UCSD-AML1 (cell line): ENCODE measurements at regions not wholly inside any gene's neighbourhood (a gene's known extent, or its start where the extent isn't known, plus 50 kb on each side); places are given as distances from the start of the nearest gene placed in this dataset.
"Not testable (repeated sequence)": the region's sequence is repeated elsewhere in the genome, so short reads cannot be mapped to it uniquely, and the experiment has no call there.

Experiments
- DNase-seq: peaks from one replicate; lab custom pipeline; 2025; ENCODE audit not compliant: unreplicated experiment; lab: John Stamatoyannopoulos, UW

- no peak for DNase-seq
Measured at GRCh38 chr3:168801794-168802193, 706.1 kb upstream of the GOLIM4 start.

- DNase-seq = no peak
Measured at GRCh38 chr3:168796339-168796738, 700.6 kb upstream of the GOLIM4 start.

GRCh38 chr3:168794427-168794826 lies 698.7 kb upstream of the GOLIM4 start:
- no peak for DNase-seq

- DNase-seq = no peak
Measured at GRCh38 chr3:168782193-168782592, 686.5 kb upstream of the GOLIM4 start.

- DNase-seq = not testable (repeated sequence)
Measured at GRCh38 chr3:168779970-168780645, 684.4 kb upstream of the GOLIM4 start.

GRCh38 chr3:168753724-168754123 lies 658.0 kb upstream of the GOLIM4 start:
- DNase-seq = no peak

DNA sequence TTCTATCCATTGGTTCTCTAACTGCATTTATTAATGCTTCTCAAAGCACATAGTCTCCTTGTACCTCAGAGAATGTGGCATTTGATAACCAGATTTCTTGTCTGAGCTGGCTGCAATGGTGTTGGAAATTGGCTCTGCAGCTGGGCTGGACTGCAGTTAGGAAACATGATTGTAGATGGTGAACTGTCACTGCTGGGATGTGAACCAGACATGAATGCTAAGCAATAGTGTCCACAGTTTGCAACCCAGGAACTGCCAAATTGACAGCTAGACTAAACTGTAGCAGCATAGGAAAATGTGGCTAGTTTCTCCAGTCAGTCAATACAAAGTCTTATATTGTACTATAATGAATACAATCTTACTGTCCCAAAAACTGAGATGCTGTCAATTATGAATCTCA lies 656.6 kb upstream of the GOLIM4 start:
- no peak for DNase-seq

DNA sequence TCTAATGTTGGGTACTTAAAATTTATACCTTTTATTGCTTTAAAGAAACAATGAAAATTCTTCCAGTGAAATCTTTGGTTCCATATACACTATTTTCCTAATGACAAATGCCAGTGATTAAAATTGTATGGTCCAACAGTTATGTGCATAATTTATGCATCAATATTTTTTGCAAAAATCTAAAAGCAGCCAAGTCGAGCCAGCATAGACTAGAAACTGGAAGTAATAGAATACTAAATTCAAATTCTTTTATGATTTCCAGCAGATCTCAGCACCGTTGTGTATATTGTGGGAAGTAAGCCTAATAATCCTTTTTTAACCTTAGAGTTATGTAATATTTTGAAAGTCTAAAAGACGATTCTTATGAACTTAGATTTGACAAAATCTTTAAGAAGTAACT lies 652.0 kb upstream of the GOLIM4 start:
- DNase-seq = no peak

DNA sequence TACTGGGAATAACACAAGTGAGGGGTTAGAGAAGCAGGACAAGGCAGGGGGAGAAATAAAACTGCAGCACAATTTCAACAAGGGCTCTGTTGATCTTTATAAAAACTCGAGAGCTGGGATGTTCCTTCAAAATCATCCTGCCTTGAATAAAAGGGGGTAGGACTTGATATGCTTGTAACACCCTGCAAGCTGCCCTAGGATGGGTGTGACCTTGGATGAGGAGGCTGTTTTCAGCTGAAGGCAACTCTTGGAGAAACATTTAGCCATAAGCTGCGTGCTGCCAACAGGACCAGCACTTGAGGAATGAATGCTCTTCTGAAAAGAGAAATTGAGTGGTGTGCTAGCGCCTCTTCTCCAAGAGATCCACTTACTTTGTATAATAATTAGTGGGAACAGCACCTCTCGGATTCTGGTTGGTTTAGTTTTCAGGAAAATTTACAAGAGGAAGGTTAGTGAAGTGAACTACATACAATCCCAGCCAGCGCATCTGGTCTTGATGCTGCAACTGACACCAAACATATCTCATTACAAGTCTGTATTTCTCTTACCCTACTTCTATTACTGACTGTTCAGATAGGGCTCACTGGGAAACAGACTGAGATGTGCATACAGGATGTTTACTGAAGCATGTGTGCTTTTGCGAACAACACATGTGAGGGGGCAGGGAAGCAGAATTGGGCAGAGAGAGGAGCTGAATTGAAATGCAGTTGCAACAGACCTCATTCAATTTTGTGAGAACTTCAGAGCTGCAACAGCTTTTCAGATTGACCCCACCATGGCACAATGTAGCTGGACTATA lies 643.0 kb upstream of the GOLIM4 start:
- no peak for DNase-seq

DNA sequence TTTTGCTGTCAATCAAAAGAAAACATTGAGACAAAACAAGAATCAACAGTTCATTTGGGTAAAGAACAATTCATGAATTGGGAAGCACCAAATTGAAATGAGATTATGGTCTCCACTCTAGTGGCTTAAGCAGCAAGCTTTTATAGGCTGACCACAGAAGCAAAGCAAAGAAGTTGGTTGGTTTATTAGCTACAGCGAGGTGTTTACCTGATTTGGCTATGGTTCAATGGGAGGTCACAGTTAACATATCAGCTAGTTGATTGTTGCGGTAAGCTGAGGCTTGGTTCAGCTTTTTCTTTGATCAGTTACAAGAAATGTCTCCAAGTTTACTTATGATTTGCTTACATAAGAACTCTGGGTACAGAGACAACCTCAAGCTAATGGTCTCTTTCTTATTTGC lies 640.5 kb upstream of the GOLIM4 start:
- no peak for DNase-seq

DNA sequence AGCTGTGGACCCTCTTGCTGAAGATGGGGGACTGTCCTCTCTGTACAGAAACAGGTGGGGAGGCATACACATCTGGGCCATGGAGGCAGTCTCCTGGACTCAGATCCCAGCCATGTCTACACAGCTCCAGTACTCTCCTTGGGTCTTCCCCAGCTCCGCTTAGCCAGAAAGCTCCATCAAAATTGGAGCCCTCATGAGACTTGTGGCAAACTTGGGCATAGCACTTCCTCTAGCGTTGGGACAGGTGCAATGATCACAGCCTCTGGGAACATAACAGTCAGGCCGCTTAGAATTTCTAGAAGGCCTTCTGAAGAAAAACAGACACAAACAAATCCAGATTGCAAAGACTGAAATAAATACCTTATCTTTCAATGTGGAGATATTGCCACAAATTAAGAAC lies 634.3 kb upstream of the GOLIM4 start:
- DNase-seq = no peak

DNA sequence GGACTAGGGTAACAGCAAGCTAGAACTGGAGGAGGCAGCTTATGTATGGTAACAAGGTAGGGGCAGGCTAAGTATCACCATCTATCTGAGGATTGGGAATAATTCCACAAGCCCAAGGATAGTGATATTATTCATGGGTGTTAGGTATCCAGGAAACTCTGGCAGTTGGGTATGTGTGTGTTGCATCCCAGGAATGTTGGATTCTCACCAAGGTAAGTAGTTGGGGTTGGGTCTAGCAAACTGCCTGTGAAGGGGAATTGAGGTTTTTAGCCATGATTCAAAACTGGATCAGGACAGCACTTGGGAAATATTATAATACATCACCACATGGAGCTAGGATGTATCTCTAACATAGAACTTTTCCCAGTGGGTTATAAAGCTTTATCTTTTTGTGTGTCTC lies 626.4 kb upstream of the GOLIM4 start:
- DNase-seq = no peak

GRCh38 chr3:168714609-168715240 lies 619.0 kb upstream of the GOLIM4 start:
- no peak for DNase-seq

- DNase-seq = no peak
Measured at GRCh38 chr3:168709073-168709472, 613.3 kb upstream of the GOLIM4 start.

GRCh38 chr3:168707900-168708299 lies 612.2 kb upstream of the GOLIM4 start:
- no peak for DNase-seq

- no peak for DNase-seq
Measured at GRCh38 chr3:168705412-168705811, 609.7 kb upstream of the GOLIM4 start.

- DNase-seq = no peak
Measured at GRCh38 chr3:168696051-168696450, 600.3 kb upstream of the GOLIM4 start.

GRCh38 chr3:168693870-168694269 lies 598.1 kb upstream of the GOLIM4 start:
- no peak for DNase-seq

DNA sequence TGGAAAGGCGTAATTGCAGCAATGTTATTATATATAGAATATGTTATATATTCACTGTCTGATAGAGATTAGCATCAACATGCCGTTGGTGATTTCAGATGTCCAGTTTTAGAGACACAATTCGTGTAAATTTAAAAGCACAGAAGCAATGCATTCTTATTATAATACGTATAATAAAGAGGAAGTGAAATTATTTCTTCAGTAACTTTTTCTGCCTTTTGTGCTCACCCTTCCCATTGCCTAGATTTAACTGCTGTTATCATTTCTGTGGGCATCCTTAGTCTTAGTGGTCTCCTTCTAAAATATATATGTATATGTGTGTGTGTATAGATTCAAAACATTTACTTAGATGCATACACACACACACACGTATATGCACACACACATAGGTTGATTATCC lies 592.5 kb upstream of the GOLIM4 start:
- no peak for DNase-seq

GRCh38 chr3:168684519-168684918 lies 588.8 kb upstream of the GOLIM4 start:
- DNase-seq = no peak

DNA sequence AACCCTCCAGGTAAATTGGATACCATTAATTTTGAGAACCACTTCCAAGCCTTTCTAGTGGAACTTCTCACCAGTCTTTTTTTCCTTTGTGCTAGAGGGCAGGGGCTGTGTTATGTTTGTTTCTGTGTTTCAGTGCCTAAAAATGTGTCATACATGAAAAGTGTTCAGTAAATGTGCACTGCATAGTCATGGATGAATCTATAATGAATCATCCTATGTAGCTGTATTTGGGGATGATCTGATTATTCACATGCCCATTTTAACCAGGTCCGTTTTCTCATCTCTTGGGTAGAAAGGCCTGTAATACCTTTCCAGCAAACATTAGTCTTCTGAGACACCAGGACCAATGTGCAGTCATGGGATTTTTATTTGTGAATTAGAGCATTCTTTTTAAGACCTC lies 583.0 kb upstream of the GOLIM4 start:
- DNase-seq = no peak

DNA sequence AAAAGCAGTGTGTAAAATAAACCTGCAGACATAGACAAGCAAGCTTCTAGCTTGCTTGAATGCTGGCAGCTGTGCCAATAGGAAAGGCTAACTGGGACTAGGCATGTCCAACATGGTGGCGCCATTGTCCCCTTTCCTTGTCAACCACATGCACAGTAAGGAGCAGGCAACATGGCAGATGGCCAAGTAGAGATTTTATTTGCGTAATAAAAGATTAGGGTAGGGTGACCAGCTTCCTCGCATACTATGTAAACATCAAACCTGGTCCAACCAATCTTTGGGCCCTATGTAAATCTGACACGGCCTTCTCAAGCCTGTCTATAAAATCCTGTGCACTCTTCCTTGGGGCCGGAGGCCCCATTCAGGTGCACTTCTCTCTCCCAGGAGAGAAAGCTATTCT lies 575.4 kb upstream of the GOLIM4 start:
- DNase-seq = no peak
